ENCODE measurements at regions not wholly inside any gene's neighbourhood (a gene's known extent, or its start where the extent isn't known, plus 50 kb on each side); places are given as distances from the start of the nearest gene placed in this dataset.

DNA sequence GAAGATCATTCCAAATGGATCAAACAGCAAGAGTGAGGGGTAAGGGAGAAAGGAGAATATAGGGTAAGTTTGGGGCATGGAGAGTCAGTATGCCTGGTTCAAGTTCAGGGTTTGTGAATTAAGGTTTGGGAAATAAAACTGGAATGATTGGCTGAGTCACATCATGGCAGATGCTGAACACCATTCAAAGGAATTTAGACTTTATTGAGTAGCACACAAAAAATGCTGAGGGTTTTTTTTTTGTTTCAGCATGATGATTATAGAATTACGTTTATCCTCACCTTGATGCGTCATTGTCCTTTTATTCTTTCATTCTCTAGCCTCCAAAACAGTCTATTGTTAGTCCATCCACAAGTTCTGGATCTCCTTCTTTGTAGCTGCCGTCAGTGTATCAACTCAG is 220.0 kb upstream of the UMPS start:
- DNase-seq, result no peak

GRCh38 chr3:124512881-124513609 is 217.2 kb upstream of the UMPS start:
- no peak for DNase-seq

DNA sequence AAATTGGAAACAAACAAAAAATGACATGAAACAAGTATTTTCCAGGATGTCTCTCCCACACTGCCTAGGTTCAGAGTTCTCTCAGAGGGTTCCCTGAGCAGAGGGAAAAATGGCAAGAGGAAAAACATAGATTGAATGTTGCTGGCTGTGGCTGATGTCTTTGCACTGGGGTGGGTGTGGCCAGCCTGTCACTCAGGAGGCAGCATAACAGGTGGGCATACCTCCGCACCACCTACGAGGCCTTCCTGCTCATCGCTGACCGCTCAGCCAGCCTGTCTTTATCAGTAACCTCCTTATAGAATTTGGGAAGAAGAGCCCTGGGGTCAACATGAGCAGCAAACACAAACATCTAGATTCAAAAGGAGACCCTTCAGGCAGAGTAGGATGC is 216.6 kb upstream of the UMPS start:
- DNase-seq, result no peak

DNA sequence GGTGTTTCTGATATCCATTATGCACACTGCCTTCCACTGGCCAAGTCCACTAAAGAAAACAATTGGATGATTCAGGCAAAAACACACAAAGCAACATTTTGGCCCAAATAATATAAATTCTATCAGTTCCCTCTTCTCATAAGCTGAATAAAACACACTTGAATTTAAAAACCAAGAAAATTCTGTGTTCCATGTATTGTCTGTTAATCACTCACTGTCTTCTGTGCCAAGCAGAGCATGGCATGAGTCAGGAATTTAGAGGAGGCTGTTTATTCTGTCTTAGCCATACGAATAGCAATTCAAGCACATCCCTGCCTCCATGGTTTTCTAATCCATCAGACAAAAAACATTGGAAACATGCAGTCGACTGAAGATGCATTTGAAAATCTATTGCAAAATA is 215.6 kb upstream of the UMPS start:
- no peak for DNase-seq

DNA sequence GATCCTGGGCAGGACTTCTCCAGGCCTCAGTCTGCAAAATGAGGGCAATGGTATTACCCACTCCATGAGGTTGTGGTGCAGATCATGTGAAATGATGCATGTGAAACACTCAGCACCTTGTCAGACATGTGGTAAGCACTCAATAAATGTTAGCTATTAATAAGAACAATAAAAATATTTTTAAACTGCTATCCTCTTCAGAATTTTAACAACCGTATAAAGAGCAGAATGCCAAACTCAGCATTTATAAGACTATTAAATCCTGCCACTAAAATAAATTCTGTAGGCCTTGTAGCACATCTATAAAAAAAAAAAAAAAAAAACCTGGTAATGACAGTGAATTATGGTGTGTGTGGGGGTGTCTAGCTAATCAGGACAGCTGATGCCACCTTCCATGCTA is 213.9 kb upstream of the UMPS start:
- no peak for DNase-seq

DNA sequence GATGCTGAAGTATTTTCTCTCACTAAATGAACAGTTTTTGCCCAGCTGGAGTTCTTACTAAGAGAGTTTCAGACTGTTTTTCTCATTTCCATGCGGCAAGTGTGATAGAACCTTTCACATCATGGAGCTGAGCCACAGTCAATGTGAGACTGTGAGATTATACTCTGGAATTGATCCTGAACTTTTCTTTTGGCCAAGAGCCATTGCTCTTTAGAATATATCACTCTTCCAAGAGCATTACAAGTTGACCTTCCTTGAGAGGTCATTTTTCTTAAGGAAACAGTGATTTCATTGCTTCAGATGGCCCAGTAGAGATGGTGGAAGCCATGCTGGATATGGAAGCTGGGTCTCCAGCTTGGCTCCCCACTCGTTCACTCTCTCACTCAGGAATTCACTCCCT is 212.9 kb upstream of the UMPS start:
- DNase-seq, result no peak

GRCh38 chr3:124518350-124518749 is 211.9 kb upstream of the UMPS start:
- DNase-seq, result no peak

GRCh38 chr3:124519591-124520194 is 210.6 kb upstream of the UMPS start:
- no peak for DNase-seq

GRCh38 chr3:124520970-124521369 is 209.3 kb upstream of the UMPS start:
- no peak for DNase-seq

DNA sequence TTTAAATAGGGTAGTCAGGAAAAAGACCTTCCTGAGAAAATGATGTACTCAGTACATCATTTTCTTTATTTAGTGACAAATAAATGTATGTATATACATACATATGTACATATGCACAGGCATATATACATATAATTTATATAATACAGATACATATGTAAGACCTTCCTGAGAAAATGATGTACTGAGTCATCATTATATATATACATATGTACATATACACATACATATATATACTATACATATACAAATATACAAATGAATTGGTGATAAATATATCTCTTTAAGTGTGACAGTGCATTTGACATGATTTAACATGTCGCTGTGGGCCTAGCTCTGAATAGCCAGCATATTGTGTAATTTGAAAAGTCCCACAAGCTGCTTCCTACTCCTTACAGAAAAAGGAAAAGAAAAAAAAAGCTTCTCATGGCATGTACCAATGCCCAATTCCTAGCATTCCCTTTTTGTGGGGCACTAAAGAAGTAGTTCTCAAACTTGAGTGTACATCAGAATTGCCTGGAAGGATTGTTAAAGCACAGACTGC is 208.1 kb upstream of the UMPS start:
- no peak for DNase-seq

- no peak for DNase-seq
Observed at GRCh38 chr3:124526601-124527000, 203.7 kb upstream of the UMPS start.

GRCh38 chr3:124529826-124530571 is 200.3 kb upstream of the UMPS start:
- peak; percentile 50 for DNase-seq

GRCh38 chr3:124530916-124531315 is 199.3 kb upstream of the UMPS start:
- DNase-seq, result no peak

DNA sequence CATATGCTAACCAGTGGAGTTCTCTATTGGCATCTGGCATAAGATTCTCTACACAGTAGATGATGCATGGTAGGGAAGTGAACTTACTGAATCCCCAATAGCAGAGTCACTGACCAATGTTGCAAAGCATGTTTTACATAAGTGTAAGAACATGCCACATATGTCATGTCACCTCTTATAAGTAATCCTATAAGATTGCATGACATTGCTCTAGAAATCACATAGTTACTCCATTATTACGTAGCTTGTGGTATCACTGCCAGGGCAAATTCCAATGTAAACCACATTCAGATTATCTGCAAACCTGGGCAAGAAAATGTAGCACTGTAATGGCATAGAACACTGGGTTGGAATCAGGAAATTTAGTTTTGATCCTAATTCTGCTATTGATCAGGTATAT is 198.2 kb upstream of the UMPS start:
- DNase-seq, result no peak

- no peak for DNase-seq
Observed at GRCh38 chr3:124535306-124535705, 194.9 kb upstream of the UMPS start.

DNA sequence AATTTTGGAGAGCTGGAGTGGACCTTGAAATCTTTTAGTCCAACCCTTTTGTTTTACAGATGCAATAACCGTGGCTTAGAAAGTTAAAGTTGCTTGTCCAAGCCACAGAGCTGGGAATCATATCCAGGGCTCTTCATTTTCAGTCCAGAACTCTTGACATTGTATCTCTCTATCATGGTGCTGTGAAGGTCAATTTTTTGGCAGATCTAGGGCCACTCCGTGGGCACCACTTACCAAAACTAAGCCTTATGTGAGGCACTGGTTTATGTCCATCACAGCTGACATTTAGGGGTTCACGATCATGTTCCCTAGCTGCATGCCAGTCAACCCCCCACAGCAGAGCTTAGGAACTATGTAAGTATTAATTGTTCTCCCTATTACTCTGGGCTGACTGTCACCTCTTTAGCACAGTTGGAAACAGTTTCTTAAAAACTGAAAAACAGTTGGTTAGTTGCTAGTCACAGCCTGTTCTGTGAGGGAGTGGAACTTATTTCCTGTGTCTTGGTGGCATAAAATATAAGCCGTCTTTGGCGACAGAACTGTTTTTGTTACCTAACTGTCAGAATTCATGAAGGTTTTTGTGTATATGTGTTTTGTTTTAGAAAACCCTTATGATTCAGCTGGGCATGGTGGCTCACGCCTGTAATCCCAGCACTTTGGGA is 189.6 kb upstream of the UMPS start:
- no peak for DNase-seq

GRCh38 chr3:124542214-124542869 is 187.9 kb upstream of the UMPS start:
- no peak for DNase-seq

DNA sequence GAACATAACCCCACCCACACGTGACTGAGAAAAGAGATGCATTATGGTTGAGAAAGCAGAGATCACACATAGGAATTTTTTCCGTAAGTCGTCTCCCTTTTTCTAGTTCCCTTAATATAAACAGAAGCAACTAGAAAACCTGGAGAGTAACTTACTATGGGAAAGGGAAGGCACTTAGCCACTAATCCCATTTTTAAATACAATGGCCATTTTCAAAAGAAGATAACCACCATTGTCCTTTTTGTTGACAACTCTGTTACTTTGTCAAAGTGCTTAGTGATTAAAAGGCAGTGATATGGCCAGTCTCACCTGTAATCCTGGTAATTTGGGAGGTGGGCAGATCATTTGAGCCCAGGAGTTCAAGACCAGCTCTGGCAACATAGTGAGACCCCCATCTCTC is 184.4 kb upstream of the UMPS start:
- DNase-seq, result no peak

- peak; percentile 58 for DNase-seq
Observed at GRCh38 chr3:124552224-124552623, 178.0 kb upstream of the UMPS start.

- no peak for DNase-seq
Observed at GRCh38 chr3:124553178-124553577, 177.1 kb upstream of the UMPS start.

DNA sequence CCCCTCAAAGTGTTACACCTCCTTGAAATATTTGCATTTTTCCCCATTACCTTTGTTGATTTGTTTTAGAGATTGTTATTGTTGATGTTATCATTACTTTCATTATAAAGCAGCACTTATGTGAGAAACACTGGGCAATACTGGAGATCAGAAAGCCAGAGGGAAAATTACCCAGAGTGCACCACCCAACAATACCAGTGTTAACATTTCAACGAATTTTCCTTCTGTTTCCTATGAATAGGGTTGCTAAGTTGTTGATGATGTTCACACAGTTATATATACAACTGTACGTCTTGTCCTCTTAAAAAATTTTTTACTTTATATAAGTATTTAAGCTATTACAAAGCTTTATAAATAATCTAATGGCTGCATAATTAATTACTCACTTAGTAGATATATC is 173.6 kb upstream of the UMPS start:
- no peak for DNase-seq

GRCh38 chr3:124557433-124558232 is 172.6 kb upstream of the UMPS start:
- DNase-seq, result peak; percentile 73
